HG03575 (cell line): ENCODE measurements at regions not wholly inside any gene's neighbourhood (a gene's known extent, or its start where the extent isn't known, plus 50 kb on each side); places are given as distances from the start of the nearest gene placed in this dataset.

Experiments used
- ATAC-seq: cut with Tn5 transposase; IDR thresholded peaks from one replicate; pipeline ENCODE4 v1.9.1; 2021; ENCODE audit not compliant: unreplicated experiment, insufficient number of reproducible peaks, low FRiP score; ENCODE audit errors: extremely low read depth

GRCh38 chr4:177671845-177672244 is 229.6 kb upstream of the AGA start:
- ATAC-seq, result no peak

- ATAC-seq, result no peak
Measured at GRCh38 chr4:177673985-177674489, 231.8 kb upstream of the AGA start.

- ATAC-seq, result no peak
Measured at GRCh38 chr4:177680308-177680707, 238.1 kb upstream of the AGA start.

- no peak for ATAC-seq
Measured at GRCh38 chr4:177681902-177682301, 239.7 kb upstream of the AGA start.

GRCh38 chr4:177687117-177687516 is 244.9 kb upstream of the AGA start:
- ATAC-seq, result no peak

- no peak for ATAC-seq
Measured at GRCh38 chr4:177692907-177693306, 250.7 kb upstream of the AGA start.

- no peak for ATAC-seq
Measured at GRCh38 chr4:177696438-177696966, 254.3 kb upstream of the AGA start.

- ATAC-seq, result no peak
Measured at GRCh38 chr4:177699365-177700213, 257.4 kb upstream of the AGA start.

- no peak for ATAC-seq
Measured at GRCh38 chr4:177706916-177707315, 264.7 kb upstream of the AGA start.

GRCh38 chr4:177713454-177713853 is 271.2 kb upstream of the AGA start:
- no peak for ATAC-seq

- no peak for ATAC-seq
Measured at GRCh38 chr4:177717407-177717806, 275.2 kb upstream of the AGA start.

- ATAC-seq, result no peak
Measured at GRCh38 chr4:177718514-177718913, 276.3 kb upstream of the AGA start.

GRCh38 chr4:177726111-177726510 is 283.9 kb upstream of the AGA start:
- no peak for ATAC-seq

GRCh38 chr4:177728361-177729152 is 286.3 kb upstream of the AGA start:
- ATAC-seq, result no peak

GRCh38 chr4:177729681-177730080 is 287.4 kb upstream of the AGA start:
- no peak for ATAC-seq

- no peak for ATAC-seq
Measured at GRCh38 chr4:177737387-177737940, 295.2 kb upstream of the AGA start.

- no peak for ATAC-seq
Measured at GRCh38 chr4:177740563-177740962, 298.3 kb upstream of the AGA start.

GRCh38 chr4:177759729-177760128 is 317.5 kb upstream of the AGA start:
- no peak for ATAC-seq

- no peak for ATAC-seq
Measured at GRCh38 chr4:177761692-177762091, 319.5 kb upstream of the AGA start.
